Hepatocyte (in vitro differentiated cells): ENCODE measurements at regions not wholly inside any gene's neighbourhood (a gene's known extent, or its start where the extent isn't known, plus 50 kb on each side); places are given as distances from the start of the nearest gene placed in this dataset.

Experiments
- CTCF ChIP-seq: fragments of 200-600 bp; sonication (generic); IDR thresholded peaks from 2 replicates; pipeline ENCODE4 v1.5.1; 2016; ENCODE audit warnings: antibody characterized with exemption, mild to moderate bottlenecking; ENCODE audit not compliant: poor library complexity
- EZH2 ChIP-seq: fragments of 200-600 bp; sonication (generic); IDR thresholded peaks from 2 replicates; pipeline ENCODE4 v1.6.1; 2016; ENCODE audit warnings: antibody characterized with exemption, mild to moderate bottlenecking, borderline replicate concordance
- EZH2phosphoT487 ChIP-seq: fragments of 200-600 bp; sonication (generic); IDR thresholded peaks from one replicate; pipeline ENCODE4 v1.6.1; 2018; ENCODE audit warnings: antibody characterized with exemption, mild to moderate bottlenecking, low read depth, moderate library complexity; ENCODE audit not compliant: unreplicated experiment, severe bottlenecking

GRCh38 chr2:144290276-144290675 lies 229.6 kb downstream of the ZEB2 start:
- no peak for TF ChIP-seq CTCF
- no peak for TF ChIP-seq EZH2
- TF ChIP-seq EZH2phosphoT487, result no peak
